NCI-H524 treated with DMSO at 0.1 percent for 48 hours (cell line): ENCODE measurements at regions not wholly inside any gene's neighbourhood (a gene's known extent, or its start where the extent isn't known, plus 50 kb on each side); places are given as distances from the start of the nearest gene placed in this dataset.

ENCODE experiments used
- DNase-seq: peaks from one replicate; lab custom pipeline; 2025; lab: John Stamatoyannopoulos, UW

GRCh38 chr18:64253222-64253621, 104.3 kb upstream of the LINC00305 start:
- no peak for DNase-seq

GRCh38 chr18:64248836-64249235, 99.9 kb upstream of the LINC00305 start:
- DNase-seq: no peak

GRCh38 chr18:64245126-64245861, 96.4 kb upstream of the LINC00305 start:
- DNase-seq: no peak

- peak; percentile 27 for DNase-seq
These were observed 95.7 kb upstream of the LINC00305 start for GRCh38 chr18:64244571-64244970.

- DNase-seq: no peak
These were observed 91.4 kb upstream of the LINC00305 start for GRCh38 chr18:64240316-64240715.

GRCh38 chr18:64238076-64238475, 89.2 kb upstream of the LINC00305 start:
- no peak for DNase-seq

- DNase-seq: no peak
These were observed 85.4 kb upstream of the LINC00305 start for GRCh38 chr18:64234321-64234720.

GRCh38 chr18:64233851-64234250, 85.0 kb upstream of the LINC00305 start:
- no peak for DNase-seq

- DNase-seq: no peak
These were observed 72.1 kb upstream of the LINC00305 start for GRCh38 chr18:64220941-64221340.

GRCh38 chr18:64219517-64219916, 70.6 kb upstream of the LINC00305 start:
- DNase-seq: no peak

GRCh38 chr18:64210401-64210949, 61.6 kb upstream of the LINC00305 start:
- DNase-seq: no peak

GRCh38 chr18:64208516-64208915, 59.6 kb upstream of the LINC00305 start:
- DNase-seq: no peak

GRCh38 chr18:64207820-64208219, 58.9 kb upstream of the LINC00305 start:
- DNase-seq: no peak

- no peak for DNase-seq
These were observed 54.4 kb upstream of the LINC00305 start for GRCh38 chr18:64203295-64203694.

GRCh38 chr18:64202863-64203262, 54.0 kb upstream of the LINC00305 start:
- DNase-seq: no peak

- DNase-seq: no peak
These were observed 53.4 kb upstream of the LINC00305 start for GRCh38 chr18:64202210-64202836.

- no peak for DNase-seq
These were observed 52.9 kb upstream of the LINC00305 start for GRCh38 chr18:64201781-64202180.

- DNase-seq: no peak
These were observed 50.7 kb upstream of the LINC00305 start for GRCh38 chr18:64199581-64199980.
